Trophoblast cell (in vitro differentiated cells and primary cell): ENCODE measurements at regions not wholly inside any gene's neighbourhood (a gene's known extent, or its start where the extent isn't known, plus 50 kb on each side); places are given as distances from the start of the nearest gene placed in this dataset.
"Not testable (repeated sequence)": the region's sequence is repeated elsewhere in the genome, so short reads cannot be mapped to it uniquely, and the experiment has no call there.

Experiments used
- DNase-seq, 2 donors: peaks; one replicate each; pipeline ENCODE4 v3.0.0-alpha.2; 2016
- H2AFZ ChIP-seq: 2 replicates; pipeline ENCODE4 v1.6.1; 2013; ENCODE audit warnings: low read length, moderate library complexity, mild to moderate bottlenecking; ENCODE audit not compliant: insufficient read depth, poor library complexity
- H2AK5ac ChIP-seq: 2 replicates; pipeline ENCODE4 v1.6.1; 2013; ENCODE audit warnings: mild to moderate bottlenecking, low read length
- H2BK120ac ChIP-seq: 2 replicates; pipeline ENCODE4 v1.6.1; 2013; ENCODE audit warnings: low read length, mild to moderate bottlenecking, moderate library complexity; ENCODE audit not compliant: insufficient read depth, poor library complexity
- H2BK12ac ChIP-seq: 2 replicates; pipeline ENCODE4 v1.6.1; 2013; ENCODE audit warnings: mild to moderate bottlenecking, low read length, moderate library complexity
- H2BK5ac ChIP-seq: 2 replicates; pipeline ENCODE4 v1.6.1; 2013; ENCODE audit warnings: low read length, low read depth, moderate library complexity, mild to moderate bottlenecking; ENCODE audit not compliant: poor library complexity
- H3K14ac ChIP-seq: 2 replicates; pipeline ENCODE4 v1.6.1; 2013; ENCODE audit warnings: mild to moderate bottlenecking, low read length
- H3K18ac ChIP-seq: 2 replicates; pipeline ENCODE4 v1.6.1; 2013; ENCODE audit warnings: mild to moderate bottlenecking, low read length
- H3K23ac ChIP-seq: 2 replicates; pipeline ENCODE4 v1.6.1; 2013; ENCODE audit warnings: low read length
- H3K27ac ChIP-seq: 2 replicates; pipeline ENCODE4 v1.5.1; 2013; ENCODE audit warnings: low read depth, mild to moderate bottlenecking, inconsistent platforms, low read length, moderate library complexity
- H3K27me3 ChIP-seq: 2 replicates; pipeline ENCODE4 v1.6.1; 2013; ENCODE audit warnings: inconsistent platforms, mild to moderate bottlenecking, low read length, moderate library complexity; ENCODE audit not compliant: insufficient read depth
- H3K36me3 ChIP-seq, 2 experiments: 1 replicate in 1 of 2; 2 replicates in 1 of 2; pipeline ENCODE4 v1.6.1; 2013; ENCODE audit warnings: low read length in 2 of 2, mild to moderate bottlenecking in 2 of 2, moderate library complexity in 1 of 2; ENCODE audit not compliant: insufficient read depth in 2 of 2, control insufficient read depth in 1 of 2
- H3K4ac ChIP-seq: 2 replicates; pipeline ENCODE4 v1.6.1; 2013; ENCODE audit warnings: low read depth, mild to moderate bottlenecking, low read length, moderate library complexity
- H3K4me1 ChIP-seq, 2 experiments: 1 replicate in 1 of 2; 2 replicates in 1 of 2; pipeline ENCODE4 v1.6.1; 2013; ENCODE audit warnings: low read length in 2 of 2, mild to moderate bottlenecking in 2 of 2, moderate library complexity in 1 of 2; ENCODE audit not compliant: insufficient read depth in 2 of 2, control insufficient read depth in 1 of 2
- H3K4me2 ChIP-seq: 2 replicates; pipeline ENCODE4 v1.6.1; 2013; ENCODE audit warnings: inconsistent platforms, mild to moderate bottlenecking, low read length, moderate library complexity
- H3K4me3 ChIP-seq: 2 replicates; pipeline ENCODE4 v1.5.1; 2013; ENCODE audit warnings: mild to moderate bottlenecking, low read depth, low read length, inconsistent platforms
- H3K79me1 ChIP-seq: one replicate; pipeline ENCODE4 v1.6.1; 2013; ENCODE audit warnings: low read length
- H3K79me2 ChIP-seq: 2 replicates; pipeline ENCODE4 v1.6.1; 2013; ENCODE audit warnings: low read length, mild to moderate bottlenecking; ENCODE audit not compliant: control insufficient read depth, insufficient read depth, poor library complexity
- H3K9ac ChIP-seq: 2 replicates; pipeline ENCODE4 v1.6.1; 2013; ENCODE audit warnings: mild to moderate bottlenecking, low read length
- H3K9me3 ChIP-seq: 2 replicates; pipeline ENCODE4 v1.6.1; 2013; ENCODE audit warnings: low read depth, mild to moderate bottlenecking, control low read depth, inconsistent platforms, low read length; ENCODE audit not compliant: insufficient read depth
- H4K12ac ChIP-seq: 2 replicates; pipeline ENCODE4 v1.6.1; 2013; ENCODE audit warnings: low read depth, mild to moderate bottlenecking, low read length, moderate library complexity
- H4K8ac ChIP-seq: 2 replicates; pipeline ENCODE4 v1.6.1; 2013; ENCODE audit warnings: low read depth, mild to moderate bottlenecking, low read length, moderate library complexity
- H4K91ac ChIP-seq: one replicate; pipeline ENCODE4 v1.6.1; 2013; ENCODE audit warnings: low read depth, mild to moderate bottlenecking, low read length, moderate library complexity
- WGBS: extraction: QIAGEN DNeasy Blood & Tissue Kit; methylation state at CpG from one replicate; pipeline ENCODE4 v1.1.7; 2013; ENCODE audit warnings: missing lambda C conversion rate; ENCODE audit not compliant: insufficient read length, insufficient coverage; ENCODE audit errors: extremely low coverage; 5-methylcytosine and 5-hydroxymethylcytosine counted together

- not testable (repeated sequence) for H3K27ac ChIP-seq, H3K4me3 ChIP-seq, H3K9me3 ChIP-seq, H4K8ac ChIP-seq, H3K23ac ChIP-seq, H3K9ac ChIP-seq, H4K12ac ChIP-seq, DNase-seq, H3K79me1 ChIP-seq, H2BK120ac ChIP-seq, H3K36me3 ChIP-seq, H3K79me2 ChIP-seq, H4K91ac ChIP-seq, H2BK5ac ChIP-seq, H3K27me3 ChIP-seq, H3K4ac ChIP-seq, H2AFZ ChIP-seq, H3K4me1 ChIP-seq, H2BK12ac ChIP-seq, H3K18ac ChIP-seq, H3K4me2 ChIP-seq, H2AK5ac ChIP-seq, H3K14ac ChIP-seq
- WGBS = no CpG with 5 or more reads among the region's 19 CpGs
Measured at GRCh38 chr17:22398446-22398845, 706.1 kb downstream of the KCNJ18 start.

- H2BK12ac ChIP-seq, H3K27ac ChIP-seq, H2BK5ac ChIP-seq, H3K79me1 ChIP-seq, H3K18ac ChIP-seq, H4K12ac ChIP-seq, H2AFZ ChIP-seq, H3K4me1 ChIP-seq, H3K27me3 ChIP-seq, H3K4me3 ChIP-seq, H3K79me2 ChIP-seq, DNase-seq, H4K8ac ChIP-seq, H3K36me3 ChIP-seq, H3K14ac ChIP-seq, H2BK120ac ChIP-seq, H3K4ac ChIP-seq, H3K23ac ChIP-seq, H3K9ac ChIP-seq, H3K9me3 ChIP-seq, H3K4me2 ChIP-seq, H2AK5ac ChIP-seq, H4K91ac ChIP-seq: not testable (repeated sequence)
- WGBS = no CpG with 5 or more reads among the region's 40 CpGs
Measured at GRCh38 chr17:22399037-22399436, 706.7 kb downstream of the KCNJ18 start.

- not testable (repeated sequence) for H3K9ac ChIP-seq, H3K79me2 ChIP-seq, H3K4ac ChIP-seq, DNase-seq, H3K4me3 ChIP-seq, H2BK12ac ChIP-seq, H4K91ac ChIP-seq, H3K79me1 ChIP-seq, H3K27ac ChIP-seq, H2AFZ ChIP-seq, H2BK120ac ChIP-seq, H3K18ac ChIP-seq, H4K8ac ChIP-seq, H3K14ac ChIP-seq, H2BK5ac ChIP-seq, H4K12ac ChIP-seq, H3K4me1 ChIP-seq, H2AK5ac ChIP-seq, H3K23ac ChIP-seq, H3K36me3 ChIP-seq, H3K4me2 ChIP-seq, H3K27me3 ChIP-seq
- WGBS = no CpG with 5 or more reads among the region's 39 CpGs
- H3K9me3 ChIP-seq = peaks cover 21% of the 10 kb centered on the region
Measured at GRCh38 chr17:22405080-22405479, 712.8 kb downstream of the KCNJ18 start.

- DNase-seq = no peak
- Histone ChIP-seq H3K14ac (no peak overlapping the region), H3K4me3 (no peak overlapping the region), H3K4me1 (no peaks in the 10 kb centered on the region), H4K91ac (no peak overlapping the region), H2BK5ac (no peak overlapping the region), H2AK5ac (no peak overlapping the region), H2AFZ (no peak overlapping the region), H2BK12ac (no peak overlapping the region), H3K23ac (no peak overlapping the region), H3K79me2 (no peaks in the 10 kb centered on the region), H3K27ac (no peak overlapping the region), H4K8ac (no peak overlapping the region), H3K4me2 (no peak overlapping the region), H3K9me3 (peaks cover 45% of the 10 kb centered on the region), H3K18ac (no peak overlapping the region), H2BK120ac (no peak overlapping the region), H3K9ac (no peak overlapping the region), H3K4ac (no peak overlapping the region), H3K36me3 (peaks cover 0 to 2% of the 10 kb centered on the region in 2 experiments), H4K12ac (no peak overlapping the region), H3K79me1 (no peaks in the 10 kb centered on the region), H3K27me3 (no peaks in the 10 kb centered on the region)
- no CpG with 5 or more reads among the region's 52 CpGs for WGBS
Measured at GRCh38 chr17:22409160-22409751, 716.9 kb downstream of the KCNJ18 start.
